ENCODE measurements at regions not wholly inside any gene's neighbourhood (a gene's known extent, or its start where the extent isn't known, plus 50 kb on each side); places are given as distances from the start of the nearest gene placed in this dataset.

GRCh38 chr13:106700007-106700406, 132.1 kb upstream of the ARGLU1 start:
- Mint-ChIP-seq H3K36me3 (ENCODE audit: insufficient read depth) (no peaks in the 10 kb centered on the region), H3K27me3 (peaks cover 11% of the 10 kb centered on the region), H3K27ac (no peak overlapping the region), H3K4me1 (ENCODE audit: low read depth) (peaks cover 1% of the 10 kb centered on the region), H3K9me3 (ENCODE audit: low read depth) (no peaks in the 10 kb centered on the region), H3K4me3 (ENCODE audit: low read depth) (no peak overlapping the region)
- no peak for DNase-seq (ENCODE audit: low spot score, unreplicated experiment)
- TF ChIP-seq CTCF (IDR thresholded peaks at IDR 0.05; ENCODE audit: unreplicated experiment): no peak

GRCh38 chr13:106699311-106699710, 131.4 kb upstream of the ARGLU1 start:
- H3K4me3 Mint-ChIP-seq (ENCODE audit: low read depth): no peak overlapping the region
- H3K9me3 Mint-ChIP-seq (ENCODE audit: low read depth): no peaks in the 10 kb centered on the region
- H3K4me1 Mint-ChIP-seq (ENCODE audit: low read depth): peaks cover 1% of the 10 kb centered on the region
- no peak for DNase-seq (ENCODE audit: low spot score, unreplicated experiment)
- no peak for TF ChIP-seq CTCF (IDR thresholded peaks at IDR 0.05; ENCODE audit: unreplicated experiment)
- H3K27ac Mint-ChIP-seq: no peak overlapping the region
- H3K27me3 Mint-ChIP-seq: peaks cover 5% of the 10 kb centered on the region
- no peaks in the 10 kb centered on the region for H3K36me3 Mint-ChIP-seq (ENCODE audit: insufficient read depth)

GRCh38 chr13:106696719-106697118, 128.8 kb upstream of the ARGLU1 start:
- Mint-ChIP-seq H3K27ac (no peak overlapping the region), H3K9me3 (ENCODE audit: low read depth) (no peaks in the 10 kb centered on the region), H3K27me3 (no peaks in the 10 kb centered on the region), H3K4me1 (ENCODE audit: low read depth) (peaks cover 9% of the 10 kb centered on the region), H3K4me3 (ENCODE audit: low read depth) (no peak overlapping the region), H3K36me3 (ENCODE audit: insufficient read depth) (no peaks in the 10 kb centered on the region)
- no peak for DNase-seq (ENCODE audit: low spot score, unreplicated experiment)
- no peak for TF ChIP-seq CTCF (IDR thresholded peaks at IDR 0.05; ENCODE audit: unreplicated experiment)

- no peaks in the 10 kb centered on the region for H3K9me3 Mint-ChIP-seq (ENCODE audit: low read depth)
- no peak overlapping the region for H3K27ac Mint-ChIP-seq
- no peak overlapping the region for H3K4me3 Mint-ChIP-seq (ENCODE audit: low read depth)
- H3K27me3 Mint-ChIP-seq: no peaks in the 10 kb centered on the region
- TF ChIP-seq CTCF (IDR thresholded peaks at IDR 0.05; ENCODE audit: unreplicated experiment): no peak
- peaks cover 14% of the 10 kb centered on the region for H3K4me1 Mint-ChIP-seq (ENCODE audit: low read depth)
- no peaks in the 10 kb centered on the region for H3K36me3 Mint-ChIP-seq (ENCODE audit: insufficient read depth)
- no peak for DNase-seq (ENCODE audit: low spot score, unreplicated experiment)
These were observed 128.2 kb upstream of the ARGLU1 start for GRCh38 chr13:106696140-106696539.

- no peaks in the 10 kb centered on the region for H3K36me3 Mint-ChIP-seq (ENCODE audit: insufficient read depth)
- DNase-seq (ENCODE audit: low spot score, unreplicated experiment): no peak
- H3K9me3 Mint-ChIP-seq (ENCODE audit: low read depth): no peaks in the 10 kb centered on the region
- no peak overlapping the region for H3K4me3 Mint-ChIP-seq (ENCODE audit: low read depth)
- H3K27me3 Mint-ChIP-seq: no peaks in the 10 kb centered on the region
- no peak for TF ChIP-seq CTCF (IDR thresholded peaks at IDR 0.05; ENCODE audit: unreplicated experiment)
- H3K27ac Mint-ChIP-seq: no peak overlapping the region
- H3K4me1 Mint-ChIP-seq (ENCODE audit: low read depth): peaks cover 12% of the 10 kb centered on the region
These were observed 127.2 kb upstream of the ARGLU1 start for GRCh38 chr13:106695139-106695538.

Measured in progenitor cell of endocrine pancreas (in vitro differentiated cells).